ENCODE measurements at regions not wholly inside any gene's neighbourhood (a gene's known extent, or its start where the extent isn't known, plus 50 kb on each side); places are given as distances from the start of the nearest gene placed in this dataset.

GRCh38 chr6:14500809-14501208 is 383.2 kb downstream of the CD83 start:
- TF ChIP-seq, protein P1, sequence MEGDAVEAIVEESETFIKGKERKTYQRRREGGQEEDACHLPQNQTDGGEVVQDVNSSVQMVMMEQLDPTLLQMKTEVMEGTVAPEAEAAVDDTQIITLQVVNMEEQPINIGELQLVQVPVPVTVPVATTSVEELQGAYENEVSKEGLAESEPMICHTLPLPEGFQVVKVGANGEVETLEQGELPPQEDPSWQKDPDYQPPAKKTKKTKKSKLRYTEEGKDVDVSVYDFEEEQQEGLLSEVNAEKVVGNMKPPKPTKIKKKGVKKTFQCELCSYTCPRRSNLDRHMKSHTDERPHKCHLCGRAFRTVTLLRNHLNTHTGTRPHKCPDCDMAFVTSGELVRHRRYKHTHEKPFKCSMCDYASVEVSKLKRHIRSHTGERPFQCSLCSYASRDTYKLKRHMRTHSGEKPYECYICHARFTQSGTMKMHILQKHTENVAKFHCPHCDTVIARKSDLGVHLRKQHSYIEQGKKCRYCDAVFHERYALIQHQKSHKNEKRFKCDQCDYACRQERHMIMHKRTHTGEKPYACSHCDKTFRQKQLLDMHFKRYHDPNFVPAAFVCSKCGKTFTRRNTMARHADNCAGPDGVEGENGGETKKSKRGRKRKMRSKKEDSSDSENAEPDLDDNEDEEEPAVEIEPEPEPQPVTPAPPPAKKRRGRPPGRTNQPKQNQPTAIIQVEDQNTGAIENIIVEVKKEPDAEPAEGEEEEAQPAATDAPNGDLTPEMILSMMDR (IDR thresholded peaks at IDR 0.05; ENCODE audit: poor library complexity) = no peak
- TF ChIP-seq EZH2phosphoT487 (IDR thresholded peaks at IDR 0.05; ENCODE audit: low read depth, severe bottlenecking, unreplicated experiment) = no peak
